Naive thymus-derived CD4-positive, alpha-beta T cell (primary cell): ENCODE measurements at regions not wholly inside any gene's neighbourhood (a gene's known extent, or its start where the extent isn't known, plus 50 kb on each side); places are given as distances from the start of the nearest gene placed in this dataset.

ENCODE experiments used
- ATAC-seq: fragments of 150-1000 bp; cut with Tn5 transposase; 2 replicates; pipeline ENCODE4 v1.10.0; 2021; ENCODE audit warnings: mild to moderate bottlenecking, moderate library complexity
- CTCF ChIA-PET: fragments of 350-600 bp; sonication (Branson Sonifier 250); formaldehyde crosslinking; loops from one replicate; lab custom pipeline; 2021; ENCODE audit warnings: antibody characterized with exemption; lab: Charles Lee
- POLR2A ChIA-PET: fragments of 350-600 bp; sonication (Branson Sonifier 250); formaldehyde crosslinking; loops from one replicate; lab custom pipeline; 2021; ENCODE audit warnings: antibody characterized with exemption, inconsistent platforms; lab: Charles Lee
- DNase-seq, 9 donors: peaks; one replicate each; pipeline versions ENCODE4 v3.0.0 to v3.0.0-alpha.2; 2020 to 2022; ENCODE audit warnings: mixed read lengths in 1 of 9
- H3K27ac ChIP-seq: one replicate; pipeline ENCODE4 v1.7.0; 2013; ENCODE audit warnings: mild to moderate bottlenecking, low read depth, low read length, moderate library complexity
- H3K27me3 ChIP-seq, 2 donors: one replicate each; pipeline ENCODE4 v1.7.0; 2013; ENCODE audit warnings: low read length in 2 of 2, mild to moderate bottlenecking in 2 of 2, moderate library complexity in 2 of 2; ENCODE audit not compliant: control insufficient read depth in 2 of 2, insufficient read depth in 2 of 2
- H3K36me3 ChIP-seq, 3 experiments: 1 replicate in 2 of 3; 2 replicates in 1 of 3; pipeline ENCODE4 v1.7.0; 2013; ENCODE audit warnings: low read length in 3 of 3, mild to moderate bottlenecking in 3 of 3, moderate library complexity in 1 of 3; ENCODE audit not compliant: insufficient read depth in 3 of 3, control insufficient read depth in 2 of 3
- H3K4me1 ChIP-seq, 2 donors: one replicate each; pipeline ENCODE4 v1.7.0; 2013; ENCODE audit warnings: low read length in 2 of 2, mild to moderate bottlenecking in 2 of 2, moderate library complexity in 1 of 2; ENCODE audit not compliant: control insufficient read depth in 2 of 2, insufficient read depth in 2 of 2
- H3K4me3 ChIP-seq: 2 replicates; pipeline ENCODE4 v1.7.0; 2013; ENCODE audit warnings: mild to moderate bottlenecking, low read length
- H3K9me3 ChIP-seq, 3 experiments: 1 replicate in 2 of 3; 2 replicates in 1 of 3; pipeline ENCODE4 v1.7.0; 2013; ENCODE audit warnings: low read length in 3 of 3; ENCODE audit not compliant: control insufficient read depth in 2 of 3
- H3K27ac Mint-ChIP-seq, 9 donors: one replicate each; pipeline ENCODE4 v1.8.0; 2020 to 2022; ENCODE audit warnings: mixed read lengths in 9 of 9, mild to moderate bottlenecking in 8 of 9, moderate library complexity in 5 of 9, inconsistent platforms in 2 of 9
- H3K27me3 Mint-ChIP-seq, 5 donors: one replicate each; pipeline ENCODE4 v1.8.0; 2021 to 2022; ENCODE audit warnings: mixed read lengths in 5 of 5, mild to moderate bottlenecking in 1 of 5
- H3K36me3 Mint-ChIP-seq, 5 donors: one replicate each; pipeline ENCODE4 v1.8.0; 2020 to 2022; ENCODE audit warnings: mixed read lengths in 5 of 5, mild to moderate bottlenecking in 3 of 5, inconsistent platforms in 1 of 5
- H3K4me1 Mint-ChIP-seq, 7 donors: one replicate each; pipeline ENCODE4 v1.8.0; 2020 to 2022; ENCODE audit warnings: mixed read lengths in 7 of 7, mild to moderate bottlenecking in 3 of 7, inconsistent platforms in 1 of 7
- H3K4me3 Mint-ChIP-seq, 10 donors: one replicate each; pipeline ENCODE4 v1.8.0; 2020 to 2022; ENCODE audit warnings: mild to moderate bottlenecking in 10 of 10, mixed read lengths in 10 of 10, moderate library complexity in 6 of 10, inconsistent platforms in 2 of 10
- H3K9me3 Mint-ChIP-seq, 11 donors: one replicate each; pipeline ENCODE4 v1.8.0; 2020 to 2022; ENCODE audit warnings: mixed read lengths in 11 of 11, mild to moderate bottlenecking in 4 of 11, inconsistent platforms in 1 of 11, moderate library complexity in 1 of 11
- intact Hi-C, 2 donors: fragments of 100-400 bp; cut with micrococcal nuclease; formaldehyde crosslinking; loops; one replicate each; pipeline ENCODE4 v1.15.1; 2023

GRCh38 chr18:55778788-55779690 lies 191.0 kb upstream of the TCF4 start:
- intact Hi-C loops: no loop called here
- Mint-ChIP-seq H3K4me3 (peak overlapping the region; percentile 23 to 63 (median 50)), H3K27ac (no peak overlapping the region), H3K4me1 (peaks cover 0 to 19% (median 10%) of the 10 kb centered on the region in 7 donors), H3K27me3 (peaks cover 40 to 53% (median 52%) of the 10 kb centered on the region in 5 donors), H3K36me3 (peaks cover 0 to 8% (median 0%) of the 10 kb centered on the region in 5 donors), H3K9me3 (peaks cover 0 to 11% (median 0%) of the 10 kb centered on the region in 11 donors)
- H3K9me3 ChIP-seq: no peaks in the 10 kb centered on the region
- no peak overlapping the region for H3K4me3 ChIP-seq
- DNase-seq: no peak
- no peaks in the 10 kb centered on the region for H3K36me3 ChIP-seq
- peak; percentile 74 for ATAC-seq
- CTCF ChIA-PET: interaction anchor here (0.6 kb wide), 1 partner anchor 15 kb away, joined by 3 read pairs; no protein-coding TSS in a partner anchor
- no peak overlapping the region for H3K27ac ChIP-seq
- H3K27me3 ChIP-seq: no peaks in the 10 kb centered on the region
- POLR2A ChIA-PET: no interaction called here
- H3K4me1 ChIP-seq: no peaks in the 10 kb centered on the region

GRCh38 chr18:55777666-55778304 lies 189.8 kb upstream of the TCF4 start:
- peaks cover 0 to 19% (median 10%) of the 10 kb centered on the region in 7 donors for H3K4me1 Mint-ChIP-seq
- peaks cover 0 to 6% (median 0%) of the 10 kb centered on the region in 11 donors for H3K9me3 Mint-ChIP-seq
- Histone ChIP-seq H3K4me1 (no peaks in the 10 kb centered on the region), H3K36me3 (no peaks in the 10 kb centered on the region), H3K4me3 (no peak overlapping the region), H3K27ac (no peak overlapping the region), H3K27me3 (no peaks in the 10 kb centered on the region), H3K9me3 (no peaks in the 10 kb centered on the region)
- CTCF ChIA-PET: no interaction called here
- H3K4me3 Mint-ChIP-seq: no peak overlapping the region
- H3K27ac Mint-ChIP-seq: no peak overlapping the region
- intact Hi-C loops: no loop called here
- peaks cover 30 to 47% (median 44%) of the 10 kb centered on the region in 5 donors for H3K27me3 Mint-ChIP-seq
- ATAC-seq: no peak
- no peak for DNase-seq
- POLR2A ChIA-PET: no interaction called here
- H3K36me3 Mint-ChIP-seq: peaks cover 0 to 4% (median 0%) of the 10 kb centered on the region in 5 donors

- Mint-ChIP-seq H3K27me3 (peaks cover 26 to 39% (median 35%) of the 10 kb centered on the region in 5 donors), H3K9me3 (peaks cover 0 to 3% (median 0%) of the 10 kb centered on the region in 11 donors), H3K4me3 (no peak overlapping the region), H3K36me3 (peaks cover 0 to 4% (median 0%) of the 10 kb centered on the region in 5 donors), H3K27ac (no peak overlapping the region), H3K4me1 (peaks cover 0 to 18% (median 10%) of the 10 kb centered on the region in 7 donors)
- ChIA-PET CTCF (interaction anchor here (0.6 kb wide), 1 partner anchor 510 kb away, joined by 3 read pairs; no protein-coding TSS in a partner anchor), POLR2A (no interaction called here)
- Histone ChIP-seq H3K27ac (no peak overlapping the region), H3K4me3 (no peak overlapping the region), H3K4me1 (no peaks in the 10 kb centered on the region), H3K9me3 (no peaks in the 10 kb centered on the region), H3K36me3 (no peaks in the 10 kb centered on the region), H3K27me3 (no peaks in the 10 kb centered on the region)
- ATAC-seq (no peak), DNase-seq (no peak)
- intact Hi-C loops: no loop called here
These were observed 188.0 kb upstream of the TCF4 start for GRCh38 chr18:55775972-55776371.

GRCh38 chr18:55774505-55774904 lies 186.5 kb upstream of the TCF4 start:
- Histone ChIP-seq H3K27me3 (no peaks in the 10 kb centered on the region), H3K36me3 (no peaks in the 10 kb centered on the region), H3K4me3 (no peak overlapping the region), H3K4me1 (no peaks in the 10 kb centered on the region), H3K9me3 (no peaks in the 10 kb centered on the region), H3K27ac (no peak overlapping the region)
- peaks cover 20 to 29% (median 23%) of the 10 kb centered on the region in 5 donors for H3K27me3 Mint-ChIP-seq
- H3K9me3 Mint-ChIP-seq: peaks cover 0 to 3% (median 0%) of the 10 kb centered on the region in 11 donors
- intact Hi-C loops: no loop called here
- no peak for DNase-seq
- H3K27ac Mint-ChIP-seq: no peak overlapping the region
- H3K4me1 Mint-ChIP-seq: peaks cover 0 to 10% (median 9%) of the 10 kb centered on the region in 7 donors
- CTCF ChIA-PET: no interaction called here
- POLR2A ChIA-PET: no interaction called here
- ATAC-seq: no peak
- no peaks in the 10 kb centered on the region for H3K36me3 Mint-ChIP-seq
- H3K4me3 Mint-ChIP-seq: no peak overlapping the region

GRCh38 chr18:55768255-55768654 lies 180.3 kb upstream of the TCF4 start:
- no peaks in the 10 kb centered on the region for H3K27me3 ChIP-seq
- no peak for ATAC-seq
- DNase-seq: no peak
- POLR2A ChIA-PET: no interaction called here
- no peaks in the 10 kb centered on the region for H3K4me1 ChIP-seq
- no peak overlapping the region for H3K4me3 ChIP-seq
- Mint-ChIP-seq H3K9me3 (peaks cover 0 to 4% (median 0%) of the 10 kb centered on the region in 11 donors), H3K27ac (no peak overlapping the region), H3K4me1 (no peaks in the 10 kb centered on the region), H3K36me3 (no peaks in the 10 kb centered on the region), H3K27me3 (peaks cover 0 to 3% (median 0%) of the 10 kb centered on the region in 5 donors), H3K4me3 (no peak overlapping the region)
- H3K9me3 ChIP-seq: no peaks in the 10 kb centered on the region
- no peaks in the 10 kb centered on the region for H3K36me3 ChIP-seq
- CTCF ChIA-PET: no interaction called here
- intact Hi-C loops: no loop called here
- no peak overlapping the region for H3K27ac ChIP-seq

GRCh38 chr18:55764386-55764785 lies 176.4 kb upstream of the TCF4 start:
- Histone ChIP-seq H3K27me3 (no peaks in the 10 kb centered on the region), H3K36me3 (no peaks in the 10 kb centered on the region), H3K27ac (no peak overlapping the region), H3K4me3 (no peak overlapping the region), H3K4me1 (no peaks in the 10 kb centered on the region), H3K9me3 (no peaks in the 10 kb centered on the region)
- DNase-seq (no peak), ATAC-seq (no peak)
- H3K36me3 Mint-ChIP-seq: no peaks in the 10 kb centered on the region
- peaks cover 0 to 4% (median 0%) of the 10 kb centered on the region in 11 donors for H3K9me3 Mint-ChIP-seq
- intact Hi-C loops: no loop called here
- H3K4me3 Mint-ChIP-seq: no peak overlapping the region
- ChIA-PET POLR2A (no interaction called here), CTCF (interaction anchor here (0.6 kb wide), 1 partner anchor 15 kb away, joined by 3 read pairs; no protein-coding TSS in a partner anchor)
- no peaks in the 10 kb centered on the region for H3K4me1 Mint-ChIP-seq
- H3K27me3 Mint-ChIP-seq: peaks cover 0 to 4% (median 0%) of the 10 kb centered on the region in 5 donors
- no peak overlapping the region for H3K27ac Mint-ChIP-seq
